Mesothelial cell of epicardium (in vitro differentiated cells): ENCODE measurements at regions not wholly inside any gene's neighbourhood (a gene's known extent, or its start where the extent isn't known, plus 50 kb on each side); places are given as distances from the start of the nearest gene placed in this dataset.
"Not testable (repeated sequence)": the region's sequence is repeated elsewhere in the genome, so short reads cannot be mapped to it uniquely, and the experiment has no call there.

Experiments used
- DNase-seq, 2 experiments: peaks; one replicate each; pipeline ENCODE4 v3.0.0; 2021; ENCODE audit warnings: low spot score in 2 of 2; ENCODE audit not compliant: unreplicated experiment in 2 of 2
- H3K27ac Mint-ChIP-seq: 2 replicates; pipeline ENCODE4 v1.8.0; 2021; ENCODE audit warnings: mixed read lengths
- H3K27me3 Mint-ChIP-seq: 2 replicates; pipeline ENCODE4 v1.8.0; 2021; ENCODE audit warnings: low read depth, mixed read lengths
- H3K36me3 Mint-ChIP-seq: 2 replicates; pipeline ENCODE4 v1.8.0; 2021; ENCODE audit warnings: mixed read lengths
- H3K4me1 Mint-ChIP-seq: 2 replicates; pipeline ENCODE4 v1.8.0; 2021; ENCODE audit warnings: mixed read lengths
- H3K4me3 Mint-ChIP-seq: 2 replicates; pipeline ENCODE4 v1.8.0; 2021; ENCODE audit warnings: mild to moderate bottlenecking, moderate library complexity, mixed read lengths
- H3K9me3 Mint-ChIP-seq: 2 replicates; pipeline ENCODE4 v1.8.0; 2021; ENCODE audit warnings: mixed read lengths
- CTCF ChIP-seq: fragments of 200-600 bp; sonication (generic); IDR thresholded peaks from one replicate; pipeline ENCODE4 v1.5.0; 2021; ENCODE audit warnings: antibody characterized with exemption; ENCODE audit not compliant: unreplicated experiment

GRCh38 chr6:4632421-4632820, 143.8 kb upstream of the CDYL start:
- peaks cover 12% of the 10 kb centered on the region for H3K36me3 Mint-ChIP-seq
- no peaks in the 10 kb centered on the region for H3K27me3 Mint-ChIP-seq
- no peak overlapping the region for H3K27ac Mint-ChIP-seq
- H3K4me1 Mint-ChIP-seq = no peaks in the 10 kb centered on the region
- no peak overlapping the region for H3K4me3 Mint-ChIP-seq
- DNase-seq = no peak
- no peak for TF ChIP-seq CTCF
- H3K9me3 Mint-ChIP-seq = peaks cover 28% of the 10 kb centered on the region

GRCh38 chr6:4629789-4630188, 146.4 kb upstream of the CDYL start:
- H3K27ac Mint-ChIP-seq, H3K27me3 Mint-ChIP-seq, H3K4me3 Mint-ChIP-seq, H3K4me1 Mint-ChIP-seq, DNase-seq: not testable (repeated sequence)
- Mint-ChIP-seq H3K36me3 (peaks cover 12% of the 10 kb centered on the region), H3K9me3 (peaks cover 33% of the 10 kb centered on the region)

GRCh38 chr6:4625557-4625956, 150.6 kb upstream of the CDYL start:
- Mint-ChIP-seq H3K4me3 (no peak overlapping the region), H3K36me3 (peaks cover 9% of the 10 kb centered on the region), H3K27ac (no peak overlapping the region), H3K27me3 (no peaks in the 10 kb centered on the region), H3K4me1 (no peaks in the 10 kb centered on the region), H3K9me3 (peaks cover 33% of the 10 kb centered on the region)
- DNase-seq = no peak
- TF ChIP-seq CTCF = no peak

- Mint-ChIP-seq H3K27me3 (no peaks in the 10 kb centered on the region), H3K9me3 (peaks cover 27% of the 10 kb centered on the region), H3K4me1 (no peaks in the 10 kb centered on the region), H3K4me3 (no peak overlapping the region), H3K36me3 (peaks cover 7% of the 10 kb centered on the region), H3K27ac (no peak overlapping the region)
- no peak for TF ChIP-seq CTCF
- DNase-seq = no peak
Measured at GRCh38 chr6:4624726-4625125, 151.5 kb upstream of the CDYL start.

- Mint-ChIP-seq H3K4me1 (no peaks in the 10 kb centered on the region), H3K27ac (no peak overlapping the region), H3K9me3 (peaks cover 11% of the 10 kb centered on the region), H3K36me3 (no peaks in the 10 kb centered on the region), H3K27me3 (no peaks in the 10 kb centered on the region), H3K4me3 (no peak overlapping the region)
- DNase-seq = no peak
- no peak for TF ChIP-seq CTCF
Measured at GRCh38 chr6:4620284-4621151, 155.7 kb upstream of the CDYL start.

GRCh38 chr6:4616311-4616710, 159.9 kb upstream of the CDYL start:
- Mint-ChIP-seq H3K27me3 (no peaks in the 10 kb centered on the region), H3K4me3 (no peak overlapping the region), H3K9me3 (peaks cover 14% of the 10 kb centered on the region), H3K27ac (no peak overlapping the region), H3K36me3 (no peaks in the 10 kb centered on the region), H3K4me1 (peaks cover 8% of the 10 kb centered on the region)
- DNase-seq = no peak
- TF ChIP-seq CTCF = no peak
